ENCODE measurements at regions not wholly inside any gene's neighbourhood (a gene's known extent, or its start where the extent isn't known, plus 50 kb on each side); places are given as distances from the start of the nearest gene placed in this dataset.

DNA sequence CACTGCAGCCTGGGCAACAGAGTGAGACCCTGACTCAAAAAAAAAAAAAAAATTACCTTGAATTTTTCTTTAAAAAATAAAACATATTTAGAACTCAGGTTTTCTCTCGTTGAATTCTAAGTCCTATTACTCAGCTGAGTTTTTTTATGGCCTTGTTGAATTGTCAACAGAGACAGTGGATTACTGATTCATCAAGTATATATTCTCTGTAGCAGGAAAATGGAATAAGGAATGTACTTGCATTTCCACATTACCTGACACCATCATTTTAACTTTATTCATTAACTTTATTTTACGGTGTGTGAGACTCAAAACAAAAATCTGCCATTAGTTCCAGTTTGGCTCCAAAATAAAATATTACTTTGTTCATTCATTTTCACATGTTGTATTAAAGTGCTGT, 53.8 kb upstream of the APP start:
- no peak for DNase-seq (ENCODE audit: low spot score)
